PC-3 (cell line): ENCODE measurements at regions not wholly inside any gene's neighbourhood (a gene's known extent, or its start where the extent isn't known, plus 50 kb on each side); places are given as distances from the start of the nearest gene placed in this dataset.

Experiments used
- EZH2phosphoT487 ChIP-seq: fragments of 300-600 bp; sonication (generic); IDR thresholded peaks from 2 replicates; pipeline ENCODE4 v1.6.1; 2018; ENCODE audit warnings: mild to moderate bottlenecking, antibody characterized with exemption, low read length, borderline replicate concordance
- TF ChIP-seq, protein P1 (sequence below): fragments of 300-600 bp; sonication (generic); conservative IDR thresholded peaks from 2 replicates; pipeline ENCODE4 v1.5.1; 2017; ENCODE audit warnings: antibody characterized with exemption, low read depth, mild to moderate bottlenecking, low read length

DNA sequence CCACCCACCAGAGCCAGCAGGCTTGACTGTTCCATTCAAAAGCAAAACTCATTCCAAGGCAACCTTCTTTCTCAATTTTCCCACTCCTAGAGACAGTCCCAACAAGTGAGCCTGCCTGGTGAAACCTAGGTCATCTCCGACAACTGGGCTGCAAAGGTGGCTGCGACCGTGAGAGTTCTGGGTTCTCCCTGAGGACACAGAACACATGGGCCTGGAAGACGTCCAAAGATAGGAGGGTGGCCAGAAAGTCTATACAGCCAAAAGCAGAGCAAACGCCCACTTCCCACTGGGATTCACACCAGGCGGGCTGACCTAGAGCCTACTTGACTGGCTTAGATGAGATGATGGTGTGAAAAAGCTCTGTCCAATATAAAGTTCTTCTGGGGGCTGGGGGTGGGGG lies 90.2 kb upstream of the GRIK3 start:
- no peak for TF ChIP-seq EZH2phosphoT487
- TF ChIP-seq, protein P1, sequence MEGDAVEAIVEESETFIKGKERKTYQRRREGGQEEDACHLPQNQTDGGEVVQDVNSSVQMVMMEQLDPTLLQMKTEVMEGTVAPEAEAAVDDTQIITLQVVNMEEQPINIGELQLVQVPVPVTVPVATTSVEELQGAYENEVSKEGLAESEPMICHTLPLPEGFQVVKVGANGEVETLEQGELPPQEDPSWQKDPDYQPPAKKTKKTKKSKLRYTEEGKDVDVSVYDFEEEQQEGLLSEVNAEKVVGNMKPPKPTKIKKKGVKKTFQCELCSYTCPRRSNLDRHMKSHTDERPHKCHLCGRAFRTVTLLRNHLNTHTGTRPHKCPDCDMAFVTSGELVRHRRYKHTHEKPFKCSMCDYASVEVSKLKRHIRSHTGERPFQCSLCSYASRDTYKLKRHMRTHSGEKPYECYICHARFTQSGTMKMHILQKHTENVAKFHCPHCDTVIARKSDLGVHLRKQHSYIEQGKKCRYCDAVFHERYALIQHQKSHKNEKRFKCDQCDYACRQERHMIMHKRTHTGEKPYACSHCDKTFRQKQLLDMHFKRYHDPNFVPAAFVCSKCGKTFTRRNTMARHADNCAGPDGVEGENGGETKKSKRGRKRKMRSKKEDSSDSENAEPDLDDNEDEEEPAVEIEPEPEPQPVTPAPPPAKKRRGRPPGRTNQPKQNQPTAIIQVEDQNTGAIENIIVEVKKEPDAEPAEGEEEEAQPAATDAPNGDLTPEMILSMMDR = no peak
